T-helper 1 cell treated with Interleukin-12 subunit alpha and Interleukin-12 subunit beta and Interleukin-4 antibody, amounts not matched to agents 30 μg/mL and 1 μg/mL, for 36 hours (primary cell): ENCODE measurements at regions not wholly inside any gene's neighbourhood (a gene's known extent, or its start where the extent isn't known, plus 50 kb on each side); places are given as distances from the start of the nearest gene placed in this dataset.
"Not testable (repeated sequence)": the region's sequence is repeated elsewhere in the genome, so short reads cannot be mapped to it uniquely, and the experiment has no call there.

Source experiments
- H3K27ac Mint-ChIP-seq: one replicate; pipeline ENCODE4 v1.8.0; 2021; ENCODE audit warnings: mild to moderate bottlenecking, mixed read lengths
- H3K27me3 Mint-ChIP-seq: one replicate; pipeline ENCODE4 v1.8.0; 2021; ENCODE audit warnings: low read depth, mixed read lengths
- H3K36me3 Mint-ChIP-seq: one replicate; pipeline ENCODE4 v1.8.0; 2021; ENCODE audit warnings: low read depth, mixed read lengths
- H3K4me1 Mint-ChIP-seq: one replicate; pipeline ENCODE4 v1.8.0; 2021; ENCODE audit warnings: low read depth, mixed read lengths
- H3K4me3 Mint-ChIP-seq: one replicate; pipeline ENCODE4 v1.8.0; 2021; ENCODE audit warnings: mild to moderate bottlenecking, moderate library complexity, mixed read lengths
- H3K9me3 Mint-ChIP-seq: one replicate; pipeline ENCODE4 v1.8.0; 2021; ENCODE audit warnings: mixed read lengths

- H3K4me3 Mint-ChIP-seq: no peak overlapping the region
- no peak overlapping the region for H3K27ac Mint-ChIP-seq
- H3K27me3 Mint-ChIP-seq: no peaks in the 10 kb centered on the region
- H3K36me3 Mint-ChIP-seq: no peaks in the 10 kb centered on the region
- H3K9me3 Mint-ChIP-seq: no peaks in the 10 kb centered on the region
- H3K4me1 Mint-ChIP-seq: no peaks in the 10 kb centered on the region
These were observed 79.0 kb upstream of the EMX2 start for GRCh38 chr10:117463545-117463920.

GRCh38 chr10:117462816-117463544, 79.6 kb upstream of the EMX2 start:
- Mint-ChIP-seq H3K27me3 (no peaks in the 10 kb centered on the region), H3K4me1 (no peaks in the 10 kb centered on the region), H3K9me3 (no peaks in the 10 kb centered on the region), H3K27ac (no peak overlapping the region), H3K4me3 (no peak overlapping the region), H3K36me3 (no peaks in the 10 kb centered on the region)

DNA sequence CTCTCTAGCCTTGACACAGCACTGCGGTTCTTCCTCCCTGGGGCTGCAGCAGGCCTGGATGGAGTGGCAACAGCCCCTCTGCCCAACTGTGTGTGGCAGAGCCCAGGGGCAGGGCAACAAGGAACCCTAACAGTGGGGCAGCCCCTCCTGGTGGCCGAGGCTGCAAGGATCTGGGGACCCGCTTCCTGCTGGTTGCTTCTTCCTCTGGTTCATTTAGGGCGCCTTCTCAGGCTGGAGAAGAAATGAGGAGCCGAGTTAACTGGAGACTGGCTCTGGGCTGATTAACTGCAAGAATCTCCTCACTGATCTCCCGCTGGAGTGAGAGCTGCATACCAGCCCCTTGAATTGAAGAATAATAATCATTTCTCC, 80.1 kb upstream of the EMX2 start:
- Mint-ChIP-seq H3K36me3 (no peaks in the 10 kb centered on the region), H3K4me1 (no peaks in the 10 kb centered on the region), H3K27me3 (no peaks in the 10 kb centered on the region), H3K4me3 (no peak overlapping the region), H3K9me3 (no peaks in the 10 kb centered on the region), H3K27ac (no peak overlapping the region)

- no peaks in the 10 kb centered on the region for H3K4me1 Mint-ChIP-seq
- no peaks in the 10 kb centered on the region for H3K9me3 Mint-ChIP-seq
- H3K27me3 Mint-ChIP-seq: no peaks in the 10 kb centered on the region
- H3K36me3 Mint-ChIP-seq: no peaks in the 10 kb centered on the region
- no peak overlapping the region for H3K4me3 Mint-ChIP-seq
- H3K27ac Mint-ChIP-seq: no peak overlapping the region
These were observed 80.7 kb upstream of the EMX2 start for GRCh38 chr10:117461766-117462423.

GRCh38 chr10:117460846-117461765, 81.4 kb upstream of the EMX2 start:
- H3K27me3 Mint-ChIP-seq: no peaks in the 10 kb centered on the region
- H3K36me3 Mint-ChIP-seq: no peaks in the 10 kb centered on the region
- H3K4me3 Mint-ChIP-seq: no peak overlapping the region
- H3K27ac Mint-ChIP-seq: no peak overlapping the region
- no peaks in the 10 kb centered on the region for H3K9me3 Mint-ChIP-seq
- no peaks in the 10 kb centered on the region for H3K4me1 Mint-ChIP-seq

- Mint-ChIP-seq H3K4me1 (no peaks in the 10 kb centered on the region), H3K9me3 (peaks cover under 1% of the 10 kb centered on the region), H3K27me3 (no peaks in the 10 kb centered on the region)
These were observed 83.3 kb upstream of the PDZD8 start for GRCh38 chr10:117458571-117458970.

DNA sequence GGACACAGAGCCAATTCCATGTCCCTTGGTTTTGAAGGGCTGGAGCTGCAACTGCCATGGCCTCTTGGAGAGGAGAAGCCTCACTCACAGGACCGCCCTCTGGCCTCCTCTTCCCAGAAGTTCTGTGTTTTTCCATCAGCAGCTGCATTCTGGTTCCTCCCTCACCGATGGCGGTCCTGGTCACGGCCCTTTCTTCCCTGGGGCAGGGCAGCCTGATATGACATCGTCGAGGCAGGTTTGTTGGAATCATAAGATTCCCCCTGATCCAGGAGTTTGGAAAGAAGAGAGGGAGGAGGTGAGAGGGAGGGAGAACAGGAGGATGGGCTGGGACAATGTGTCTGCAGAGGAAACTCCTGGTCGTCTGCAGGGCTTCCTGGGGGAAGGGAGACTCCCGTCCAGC, 82.7 kb upstream of the PDZD8 start:
- no peaks in the 10 kb centered on the region for H3K36me3 Mint-ChIP-seq
- H3K27ac Mint-ChIP-seq: no peak overlapping the region
- H3K4me1 Mint-ChIP-seq: no peaks in the 10 kb centered on the region
- peaks cover 6% of the 10 kb centered on the region for H3K9me3 Mint-ChIP-seq
- H3K4me3 Mint-ChIP-seq: no peak overlapping the region
- no peaks in the 10 kb centered on the region for H3K27me3 Mint-ChIP-seq

More at GRCh38 chr10:117458571-117458970, 83.3 kb upstream of the PDZD8 start:
- Mint-ChIP-seq H3K4me3 (no peak overlapping the region), H3K27ac (no peak overlapping the region), H3K36me3 (no peaks in the 10 kb centered on the region)

DNA sequence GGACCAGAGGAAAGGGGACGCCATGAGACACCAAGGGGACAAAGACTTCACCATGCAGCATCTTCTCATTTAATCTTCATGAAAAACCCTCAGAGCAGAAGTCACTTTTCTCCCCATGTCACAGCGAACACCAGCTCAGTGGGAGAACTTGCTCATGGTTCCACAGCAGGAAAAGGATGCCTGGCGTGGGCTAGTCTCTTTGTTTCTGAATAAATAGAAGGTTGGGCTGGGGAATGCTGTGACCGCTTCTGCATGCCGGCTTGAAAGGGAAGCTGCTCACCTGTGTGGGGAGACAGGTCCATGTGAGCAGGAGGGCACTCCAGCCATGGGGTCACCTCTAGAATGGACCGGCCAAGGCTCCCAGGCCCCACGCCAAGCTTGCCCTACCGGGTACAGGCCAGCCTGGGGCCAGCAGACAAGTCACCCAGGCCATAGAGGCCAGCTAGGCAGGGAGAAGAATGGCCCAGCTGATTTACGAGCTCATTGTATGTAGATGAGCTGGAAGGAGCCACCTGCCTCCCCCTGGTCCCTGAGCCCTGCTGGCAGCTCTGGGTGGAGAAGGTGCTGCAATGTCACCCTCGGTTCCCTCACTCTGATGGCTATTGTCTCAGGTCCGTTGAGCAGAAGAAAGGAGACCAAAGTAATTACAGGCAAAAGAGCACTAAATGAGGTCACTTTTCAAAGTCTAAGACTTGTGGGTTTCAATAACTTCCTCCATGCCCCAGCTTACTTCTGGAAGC, 82.0 kb upstream of the PDZD8 start:
- no peak overlapping the region for H3K27ac Mint-ChIP-seq
- H3K4me1 Mint-ChIP-seq: no peaks in the 10 kb centered on the region
- H3K27me3 Mint-ChIP-seq: no peaks in the 10 kb centered on the region
- H3K36me3 Mint-ChIP-seq: no peaks in the 10 kb centered on the region
- peaks cover 10% of the 10 kb centered on the region for H3K9me3 Mint-ChIP-seq
- no peak overlapping the region for H3K4me3 Mint-ChIP-seq

GRCh38 chr10:117455346-117455745, 80.1 kb upstream of the PDZD8 start:
- Mint-ChIP-seq H3K9me3 (peaks cover 12% of the 10 kb centered on the region), H3K4me1 (no peaks in the 10 kb centered on the region), H3K27ac (no peak overlapping the region)

GRCh38 chr10:117454502-117454901, 79.3 kb upstream of the PDZD8 start:
- no peaks in the 10 kb centered on the region for H3K36me3 Mint-ChIP-seq
- H3K9me3 Mint-ChIP-seq: peaks cover 12% of the 10 kb centered on the region
- H3K4me1 Mint-ChIP-seq: no peaks in the 10 kb centered on the region
- no peak overlapping the region for H3K27ac Mint-ChIP-seq
- no peaks in the 10 kb centered on the region for H3K27me3 Mint-ChIP-seq
- H3K4me3 Mint-ChIP-seq: no peak overlapping the region

More at GRCh38 chr10:117455346-117455745, 80.1 kb upstream of the PDZD8 start:
- H3K4me3 Mint-ChIP-seq: no peak overlapping the region
- no peaks in the 10 kb centered on the region for H3K27me3 Mint-ChIP-seq
- no peaks in the 10 kb centered on the region for H3K36me3 Mint-ChIP-seq

GRCh38 chr10:117453484-117453883, 78.2 kb upstream of the PDZD8 start:
- not testable (repeated sequence) for H3K4me3 Mint-ChIP-seq

DNA sequence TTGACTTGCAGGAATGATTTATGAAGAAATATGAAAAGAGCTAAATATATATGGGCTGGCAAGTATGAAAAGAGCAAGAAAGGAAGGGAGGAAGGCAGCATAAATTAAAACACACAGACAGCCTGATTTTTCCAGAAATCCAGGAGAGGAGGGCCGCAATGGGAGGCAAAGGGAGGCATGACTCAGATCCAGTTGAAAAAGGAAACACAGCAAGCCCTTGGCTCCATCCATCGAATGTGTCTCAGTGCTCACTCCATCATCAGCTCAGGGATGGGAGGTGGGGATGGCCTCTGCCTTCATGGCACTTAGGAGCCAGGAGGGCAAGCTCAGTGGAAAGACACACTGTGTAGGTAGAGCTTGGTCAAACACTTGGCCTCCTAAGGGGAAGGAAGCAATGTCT, 75.7 kb upstream of the PDZD8 start:
- H3K4me3 Mint-ChIP-seq: no peak overlapping the region
- H3K27ac Mint-ChIP-seq: no peak overlapping the region
- H3K27me3 Mint-ChIP-seq: no peaks in the 10 kb centered on the region
- H3K9me3 Mint-ChIP-seq: peaks cover 36% of the 10 kb centered on the region
- no peaks in the 10 kb centered on the region for H3K4me1 Mint-ChIP-seq
- H3K36me3 Mint-ChIP-seq: no peaks in the 10 kb centered on the region

More at GRCh38 chr10:117453484-117453883, 78.2 kb upstream of the PDZD8 start:
- not testable (repeated sequence) for H3K4me1 Mint-ChIP-seq, H3K27me3 Mint-ChIP-seq, H3K27ac Mint-ChIP-seq, H3K36me3 Mint-ChIP-seq
- H3K9me3 Mint-ChIP-seq: peaks cover 15% of the 10 kb centered on the region

DNA sequence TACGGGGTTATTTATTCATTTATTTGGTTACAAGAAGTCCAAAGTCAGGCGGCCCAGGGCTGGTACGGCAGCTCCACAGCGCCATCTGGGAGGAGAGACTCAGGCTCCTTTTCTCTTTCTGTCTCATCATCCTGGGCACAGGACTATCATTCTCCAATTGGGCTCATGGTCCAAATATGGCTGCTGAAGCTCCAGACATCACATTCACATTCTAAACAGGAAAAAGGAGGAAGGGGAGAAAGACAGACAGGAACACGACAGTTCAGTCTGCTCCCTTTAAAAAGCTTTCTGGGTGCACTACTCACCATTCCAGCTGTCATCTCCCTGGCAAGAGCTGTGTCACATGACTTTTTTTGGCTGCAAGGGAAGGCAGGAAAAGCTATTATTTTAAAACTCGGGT, 74.4 kb upstream of the PDZD8 start:
- Mint-ChIP-seq H3K27me3 (no peaks in the 10 kb centered on the region), H3K4me1 (no peaks in the 10 kb centered on the region), H3K4me3 (no peak overlapping the region), H3K36me3 (peaks cover 2% of the 10 kb centered on the region), H3K9me3 (peaks cover 47% of the 10 kb centered on the region), H3K27ac (no peak overlapping the region)

GRCh38 chr10:117448802-117449201, 73.6 kb upstream of the PDZD8 start:
- Mint-ChIP-seq H3K27ac (no peak overlapping the region), H3K4me3 (no peak overlapping the region), H3K36me3 (peaks cover 2% of the 10 kb centered on the region), H3K27me3 (no peaks in the 10 kb centered on the region), H3K4me1 (no peaks in the 10 kb centered on the region), H3K9me3 (peaks cover 52% of the 10 kb centered on the region)
